LNCAP (cell line): ENCODE measurements at regions not wholly inside any gene's neighbourhood (a gene's known extent, or its start where the extent isn't known, plus 50 kb on each side); places are given as distances from the start of the nearest gene placed in this dataset.

Experiments
- CTCF ChIP-seq: fragments of 450-650 bp; IDR thresholded peaks from 2 replicates; pipeline ENCODE4 v1.5.1; 2017; ENCODE audit warnings: mild to moderate bottlenecking

GRCh38 chr16:47895146-47895545 is 260.6 kb downstream of the ABCC12 start:
- no peak for TF ChIP-seq CTCF

GRCh38 chr16:47892999-47893398 is 262.8 kb downstream of the ABCC12 start:
- no peak for TF ChIP-seq CTCF

GRCh38 chr16:47888734-47889133 is 267.1 kb downstream of the ABCC12 start:
- TF ChIP-seq CTCF, result no peak

GRCh38 chr16:47888142-47888541 is 267.7 kb downstream of the ABCC12 start:
- no peak for TF ChIP-seq CTCF

GRCh38 chr16:47887496-47887895 is 268.3 kb downstream of the ABCC12 start:
- no peak for TF ChIP-seq CTCF

- no peak for TF ChIP-seq CTCF
Observed at GRCh38 chr16:47886631-47887415, 269.0 kb downstream of the ABCC12 start.

GRCh38 chr16:47886139-47886538 is 269.7 kb downstream of the ABCC12 start:
- TF ChIP-seq CTCF, result no peak

GRCh38 chr16:47885489-47885888 is 270.3 kb downstream of the ABCC12 start:
- no peak for TF ChIP-seq CTCF
